Nephron (organoid): ENCODE measurements at regions not wholly inside any gene's neighbourhood (a gene's known extent, or its start where the extent isn't known, plus 50 kb on each side); places are given as distances from the start of the nearest gene placed in this dataset.

ENCODE experiments used
- H3K27ac Mint-ChIP-seq, 3 experiments: 2 replicates each; pipeline ENCODE4 v1.8.0; 2020; ENCODE audit warnings: mixed read lengths in 3 of 3, mild to moderate bottlenecking in 2 of 3, moderate library complexity in 1 of 3
- H3K27me3 Mint-ChIP-seq: 2 replicates; pipeline ENCODE4 v1.8.0; 2021; ENCODE audit warnings: low read depth, mild to moderate bottlenecking, moderate library complexity, mixed read lengths
- H3K36me3 Mint-ChIP-seq: 2 replicates; pipeline ENCODE4 v1.8.0; 2020; ENCODE audit warnings: low read depth, mixed read lengths
- H3K4me1 Mint-ChIP-seq: 2 replicates; pipeline ENCODE4 v1.8.0; 2020; ENCODE audit warnings: mixed read lengths
- H3K4me3 Mint-ChIP-seq, 3 experiments: 2 replicates each; pipeline ENCODE4 v1.8.0; 2020; ENCODE audit warnings: mild to moderate bottlenecking in 3 of 3, mixed read lengths in 3 of 3, moderate library complexity in 2 of 3
- H3K9me3 Mint-ChIP-seq: 2 replicates; pipeline ENCODE4 v1.8.0; 2020; ENCODE audit warnings: mixed read lengths
- TF ChIP-seq, protein P1 (sequence below), 3 experiments: fragments of 200-600 bp; sonication (generic); IDR thresholded peaks; one replicate each; pipeline ENCODE4 v1.5.0; 2021; ENCODE audit warnings: antibody characterized with exemption in 3 of 3; ENCODE audit not compliant: unreplicated experiment in 3 of 3

DNA sequence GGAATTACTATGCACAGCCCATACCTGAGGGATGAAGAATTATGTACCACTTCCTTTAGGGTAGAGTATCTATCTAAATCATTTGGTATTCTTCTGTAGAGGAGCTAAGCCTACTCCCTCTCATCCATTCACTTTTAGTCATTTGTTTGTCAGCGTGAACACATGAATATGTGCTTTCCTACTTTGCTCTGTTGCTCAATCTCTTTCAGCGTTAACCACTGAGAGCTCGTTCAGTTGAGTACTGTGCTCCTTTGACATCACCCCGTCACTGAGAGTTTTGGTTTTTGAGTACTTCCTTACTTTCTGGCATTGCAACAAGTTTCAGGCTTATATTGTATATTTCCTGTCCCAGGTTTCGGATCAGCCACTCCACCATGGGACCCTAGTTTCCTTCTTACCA, 700.6 kb downstream of the NLGN4X start:
- no peaks in the 10 kb centered on the region for H3K4me1 Mint-ChIP-seq
- H3K9me3 Mint-ChIP-seq = no peaks in the 10 kb centered on the region
- TF ChIP-seq, protein P1, sequence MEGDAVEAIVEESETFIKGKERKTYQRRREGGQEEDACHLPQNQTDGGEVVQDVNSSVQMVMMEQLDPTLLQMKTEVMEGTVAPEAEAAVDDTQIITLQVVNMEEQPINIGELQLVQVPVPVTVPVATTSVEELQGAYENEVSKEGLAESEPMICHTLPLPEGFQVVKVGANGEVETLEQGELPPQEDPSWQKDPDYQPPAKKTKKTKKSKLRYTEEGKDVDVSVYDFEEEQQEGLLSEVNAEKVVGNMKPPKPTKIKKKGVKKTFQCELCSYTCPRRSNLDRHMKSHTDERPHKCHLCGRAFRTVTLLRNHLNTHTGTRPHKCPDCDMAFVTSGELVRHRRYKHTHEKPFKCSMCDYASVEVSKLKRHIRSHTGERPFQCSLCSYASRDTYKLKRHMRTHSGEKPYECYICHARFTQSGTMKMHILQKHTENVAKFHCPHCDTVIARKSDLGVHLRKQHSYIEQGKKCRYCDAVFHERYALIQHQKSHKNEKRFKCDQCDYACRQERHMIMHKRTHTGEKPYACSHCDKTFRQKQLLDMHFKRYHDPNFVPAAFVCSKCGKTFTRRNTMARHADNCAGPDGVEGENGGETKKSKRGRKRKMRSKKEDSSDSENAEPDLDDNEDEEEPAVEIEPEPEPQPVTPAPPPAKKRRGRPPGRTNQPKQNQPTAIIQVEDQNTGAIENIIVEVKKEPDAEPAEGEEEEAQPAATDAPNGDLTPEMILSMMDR (IDR thresholded peaks at IDR 0.05; ENCODE audit: unreplicated experiment in 3 of 3) = no peak
- no peaks in the 10 kb centered on the region for H3K36me3 Mint-ChIP-seq
- H3K4me3 Mint-ChIP-seq = no peak overlapping the region
- H3K27me3 Mint-ChIP-seq = peaks cover 3% of the 10 kb centered on the region
- H3K27ac Mint-ChIP-seq = no peak overlapping the region

- H3K9me3 Mint-ChIP-seq = peaks cover 2% of the 10 kb centered on the region
- H3K4me1 Mint-ChIP-seq = no peaks in the 10 kb centered on the region
- TF ChIP-seq, protein P1 (IDR thresholded peaks at IDR 0.05; ENCODE audit: unreplicated experiment in 3 of 3) = no peak
- no peaks in the 10 kb centered on the region for H3K36me3 Mint-ChIP-seq
- H3K27me3 Mint-ChIP-seq = no peaks in the 10 kb centered on the region
- H3K27ac Mint-ChIP-seq = no peak overlapping the region
- H3K4me3 Mint-ChIP-seq = no peak overlapping the region
Measured at GRCh38 chrX:5526191-5526590, 702.5 kb downstream of the NLGN4X start.

DNA sequence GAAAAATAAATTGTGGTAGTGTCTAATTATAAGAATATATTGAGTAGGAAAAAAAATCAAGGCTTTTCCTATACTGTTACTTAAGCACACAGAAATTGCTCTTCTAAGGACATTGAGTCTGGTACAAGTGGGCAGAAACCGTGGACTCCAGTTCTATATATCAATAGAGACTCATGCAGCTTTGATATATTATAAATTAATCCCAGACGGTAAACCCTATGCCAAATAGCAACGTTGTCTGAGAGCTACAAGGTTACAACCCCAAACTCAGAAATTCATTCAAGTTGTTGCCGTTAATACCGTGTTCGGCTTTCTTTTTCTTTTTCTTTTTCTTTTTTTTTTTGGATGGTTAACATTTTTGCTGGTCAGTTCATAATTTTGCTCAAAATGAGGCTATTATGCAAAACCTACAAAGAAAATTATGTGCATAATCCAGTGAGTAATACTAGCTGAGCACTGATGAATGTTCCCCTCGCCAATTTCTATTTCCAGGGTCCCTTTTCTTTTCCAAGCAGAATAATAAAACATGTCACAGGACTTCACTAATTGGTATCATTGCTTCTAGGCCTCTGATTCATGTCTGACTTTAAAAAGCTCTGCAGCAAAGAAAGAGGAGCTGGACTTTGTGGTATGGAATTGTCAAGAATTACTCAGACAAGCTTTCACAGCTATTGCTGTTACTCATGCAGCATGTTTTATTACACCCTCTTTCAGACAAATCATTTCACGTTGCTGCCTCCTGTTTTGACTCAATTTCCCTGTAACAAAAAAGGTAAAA, 737.7 kb downstream of the NLGN4X start:
- Mint-ChIP-seq H3K27me3 (no peaks in the 10 kb centered on the region), H3K4me3 (no peak overlapping the region), H3K36me3 (no peaks in the 10 kb centered on the region), H3K9me3 (peaks cover 6% of the 10 kb centered on the region), H3K4me1 (no peaks in the 10 kb centered on the region), H3K27ac (no peak overlapping the region)
- TF ChIP-seq, protein P1 (IDR thresholded peaks at IDR 0.05; ENCODE audit: unreplicated experiment in 3 of 3) = no peak

DNA sequence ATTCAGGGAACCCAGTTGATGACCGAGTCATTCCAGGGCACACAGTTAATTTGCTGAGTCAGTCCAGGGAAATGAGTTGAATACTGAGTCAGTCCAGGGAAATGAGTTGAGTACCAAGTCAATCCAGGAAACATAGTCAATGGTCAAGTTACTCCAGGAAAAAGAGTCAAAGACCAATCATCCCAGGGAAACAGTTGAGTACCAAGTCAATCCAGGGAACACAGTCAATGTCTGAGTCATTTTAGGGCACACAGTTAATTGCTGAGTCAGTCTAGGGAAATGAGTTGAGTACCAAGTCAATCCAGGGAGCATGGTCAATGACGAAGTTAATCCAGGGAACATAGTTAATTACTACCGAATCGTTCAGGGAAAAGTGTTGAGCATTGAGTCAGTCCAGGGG, 754.4 kb downstream of the NLGN4X start:
- Mint-ChIP-seq H3K9me3 (peaks cover 21% of the 10 kb centered on the region), H3K4me1 (no peaks in the 10 kb centered on the region), H3K27ac (no peak overlapping the region), H3K27me3 (no peaks in the 10 kb centered on the region), H3K36me3 (no peaks in the 10 kb centered on the region), H3K4me3 (no peak overlapping the region)
- TF ChIP-seq, protein P1 (IDR thresholded peaks at IDR 0.05; ENCODE audit: unreplicated experiment in 3 of 3) = no peak

- TF ChIP-seq, protein P1 (IDR thresholded peaks at IDR 0.05; ENCODE audit: unreplicated experiment in 3 of 3) = peak; percentile 15 to 35 (median 32)
- no peak overlapping the region for H3K4me3 Mint-ChIP-seq
- H3K9me3 Mint-ChIP-seq = peaks cover 3% of the 10 kb centered on the region
- no peaks in the 10 kb centered on the region for H3K36me3 Mint-ChIP-seq
- H3K27me3 Mint-ChIP-seq = peaks cover 4% of the 10 kb centered on the region
- no peaks in the 10 kb centered on the region for H3K4me1 Mint-ChIP-seq
- H3K27ac Mint-ChIP-seq = no peak overlapping the region
Measured at GRCh38 chrX:5458300-5458842, 770.3 kb downstream of the NLGN4X start.

DNA sequence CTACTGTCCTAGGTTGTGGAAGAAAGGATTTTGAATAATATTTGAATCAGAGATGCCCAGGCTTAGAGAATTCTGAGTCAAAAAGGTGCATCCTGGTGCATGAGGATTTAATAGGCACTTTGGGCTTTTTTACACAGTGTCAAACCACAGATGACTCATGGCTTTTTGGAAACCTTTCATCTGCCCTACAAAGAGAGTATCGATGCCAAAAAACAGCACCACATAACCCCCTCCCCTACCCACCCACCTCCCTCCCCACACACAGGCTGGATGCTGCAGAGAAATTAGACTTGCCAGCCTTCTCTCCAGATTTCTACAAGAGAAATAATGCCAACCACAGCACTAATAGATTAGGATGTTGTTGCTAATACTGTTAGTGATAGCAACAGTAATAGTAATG, 779.3 kb downstream of the NLGN4X start:
- Mint-ChIP-seq H3K36me3 (no peaks in the 10 kb centered on the region), H3K4me1 (no peaks in the 10 kb centered on the region), H3K4me3 (no peak overlapping the region), H3K9me3 (no peaks in the 10 kb centered on the region), H3K27me3 (no peaks in the 10 kb centered on the region), H3K27ac (no peak overlapping the region)
- TF ChIP-seq, protein P1 (IDR thresholded peaks at IDR 0.05; ENCODE audit: unreplicated experiment in 3 of 3) = no peak
